Psoas muscle (tissue), 7 donors: ENCODE measurements at regions not wholly inside any gene's neighbourhood (a gene's known extent, or its start where the extent isn't known, plus 50 kb on each side); places are given as distances from the start of the nearest gene placed in this dataset.

Experiments
- ATAC-seq, 4 donors: fragments of 200-7000 bp; cut with Tn5 transposase; one replicate each; pipeline ENCODE4 v1.9.1; 2020; ENCODE audit warnings: moderate library complexity in 3 of 4, mild to moderate bottlenecking in 2 of 4
- DNase-seq, 2 donors: peaks; one replicate each; pipeline ENCODE4 v3.0.0-alpha.2; 2020
- H3K27ac ChIP-seq: fragments of 200-600 bp; one replicate; pipeline ENCODE4 v1.8.0; 2022
- H3K27me3 ChIP-seq, 3 donors: fragments of 200-600 bp in 1 of 3; one replicate each; pipeline versions ENCODE4 v1.6.1 to v1.8.0; 2013 to 2022; ENCODE audit warnings: low read length in 2 of 3, mild to moderate bottlenecking in 2 of 3, moderate library complexity in 1 of 3; ENCODE audit not compliant: insufficient read depth in 3 of 3
- H3K36me3 ChIP-seq, 2 donors: fragments of 200-600 bp in 1 of 2; one replicate each; pipeline versions ENCODE4 v1.6.1 to v1.8.0; 2013 to 2022; ENCODE audit warnings: low read depth in 1 of 2, mild to moderate bottlenecking in 1 of 2, moderate library complexity in 1 of 2; ENCODE audit not compliant: insufficient read depth in 1 of 2
- H3K4me1 ChIP-seq: fragments of 200-600 bp; one replicate; pipeline ENCODE4 v1.8.0; 2022
- H3K4me3 ChIP-seq: fragments of 200-600 bp; one replicate; pipeline ENCODE4 v1.8.0; 2022; ENCODE audit warnings: mild to moderate bottlenecking
- H3K9me3 ChIP-seq: fragments of 200-600 bp; one replicate; pipeline ENCODE4 v1.8.0; 2022
- WGBS, 3 donors: extraction: QIAGEN DNeasy Blood & Tissue Kit; methylation state at CpG; one replicate each; pipeline versions ENCODE4 v1.1.6 to v1.1.7; 2013; 5-methylcytosine and 5-hydroxymethylcytosine counted together
- intact Hi-C, 2 donors: fragments of 100-400 bp; cut with DNase I; formaldehyde crosslinking; loops; one replicate each; pipeline versions ENCODE4 v1.11.0 to v1.14.2; 2022
- TF ChIP-seq, protein P1 (sequence below): fragments of 200-600 bp; IDR thresholded peaks from one replicate; pipeline ENCODE4 v1.8.0; 2022; ENCODE audit warnings: antibody characterized with exemption
- donor health status: healthy with polysubstance abuse.
- donor health status: DM: no; HTN: no; CAD: no; lungs with moderate emphysema.
- donor health status: Bipolar disorder and iron deficiency.
- donor health status: healthy.
- donor health status: DM: yes; HTN: yes; CAD: no.
- donor health status: DM: no; HTN: no; CAD: no.
- donor health status: DM: yes; HTN: yes; CAD: no.

DNA sequence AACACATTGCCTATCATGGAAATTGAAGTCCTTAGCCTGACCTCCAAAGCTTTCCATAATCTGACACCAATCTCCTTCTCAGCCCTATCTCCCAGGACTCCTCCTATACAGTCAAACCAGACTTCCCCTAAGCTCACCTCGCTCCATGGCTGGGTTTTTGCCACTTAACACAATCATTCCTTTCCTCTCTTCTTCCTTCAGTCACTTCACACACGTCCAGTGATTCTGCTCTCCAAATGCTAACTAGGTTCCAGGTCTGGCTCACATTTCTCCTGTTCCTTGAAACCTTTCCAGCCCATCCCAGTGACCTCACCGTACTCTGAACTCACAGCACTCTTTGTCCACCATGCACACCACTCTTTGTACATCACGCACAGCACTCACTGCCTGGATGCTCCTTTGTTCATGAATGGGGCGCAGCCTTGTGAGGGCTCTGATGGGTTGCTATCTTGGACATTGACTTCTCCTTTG is 98.4 kb downstream of the GLUL start:
- 33 to 51% (median 37%) methylated on average over 5 of the region's 5 CpGs for WGBS, 3 donors
- H3K27ac ChIP-seq = peak overlapping the region; percentile 79
- no peaks in the 10 kb centered on the region for H3K27me3 ChIP-seq
- intact Hi-C loops = loop anchor here (5.0 kb wide), 2 partner anchors 99 to 151 kb away; partner anchors contain the start of gene GLUL (in 1 of the 2)
- ATAC-seq (peak; percentile 16 to 64 (median 53)), DNase-seq (peak; percentile 26 to 59)
- no peaks in the 10 kb centered on the region for H3K36me3 ChIP-seq
- H3K9me3 ChIP-seq = no peaks in the 10 kb centered on the region
- H3K4me3 ChIP-seq = no peak overlapping the region
- H3K4me1 ChIP-seq = peaks cover 40% of the 10 kb centered on the region
- TF ChIP-seq, protein P1, sequence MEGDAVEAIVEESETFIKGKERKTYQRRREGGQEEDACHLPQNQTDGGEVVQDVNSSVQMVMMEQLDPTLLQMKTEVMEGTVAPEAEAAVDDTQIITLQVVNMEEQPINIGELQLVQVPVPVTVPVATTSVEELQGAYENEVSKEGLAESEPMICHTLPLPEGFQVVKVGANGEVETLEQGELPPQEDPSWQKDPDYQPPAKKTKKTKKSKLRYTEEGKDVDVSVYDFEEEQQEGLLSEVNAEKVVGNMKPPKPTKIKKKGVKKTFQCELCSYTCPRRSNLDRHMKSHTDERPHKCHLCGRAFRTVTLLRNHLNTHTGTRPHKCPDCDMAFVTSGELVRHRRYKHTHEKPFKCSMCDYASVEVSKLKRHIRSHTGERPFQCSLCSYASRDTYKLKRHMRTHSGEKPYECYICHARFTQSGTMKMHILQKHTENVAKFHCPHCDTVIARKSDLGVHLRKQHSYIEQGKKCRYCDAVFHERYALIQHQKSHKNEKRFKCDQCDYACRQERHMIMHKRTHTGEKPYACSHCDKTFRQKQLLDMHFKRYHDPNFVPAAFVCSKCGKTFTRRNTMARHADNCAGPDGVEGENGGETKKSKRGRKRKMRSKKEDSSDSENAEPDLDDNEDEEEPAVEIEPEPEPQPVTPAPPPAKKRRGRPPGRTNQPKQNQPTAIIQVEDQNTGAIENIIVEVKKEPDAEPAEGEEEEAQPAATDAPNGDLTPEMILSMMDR = no peak

DNA sequence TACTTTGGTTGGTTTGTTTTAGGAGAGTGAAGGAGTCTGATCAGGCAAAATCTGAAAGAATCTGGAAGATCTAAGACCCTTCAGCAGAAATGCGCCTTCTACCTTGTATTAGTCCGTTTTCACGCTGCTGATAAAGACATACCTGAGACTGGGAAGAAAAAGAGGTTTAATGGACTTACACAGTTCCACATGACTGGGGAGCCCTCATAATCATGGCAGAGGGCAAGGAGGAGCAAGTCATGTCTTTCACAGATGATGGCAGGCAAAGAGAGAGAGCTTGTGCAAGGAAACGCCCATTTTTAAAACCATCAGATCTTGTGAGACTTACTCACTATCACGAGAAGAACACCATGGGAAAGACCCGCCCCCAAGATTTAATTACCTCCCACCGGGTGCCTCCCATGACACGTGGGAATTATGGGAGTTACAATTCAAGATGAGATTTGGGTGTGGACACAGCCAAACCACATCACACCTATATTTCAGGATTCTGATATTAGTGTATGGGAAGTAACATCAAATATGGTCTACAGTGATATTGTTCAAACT is 99.3 kb downstream of the GLUL start:
- peak overlapping the region; percentile 79 for H3K27ac ChIP-seq
- H3K27me3 ChIP-seq = no peaks in the 10 kb centered on the region
- 86 to 88% (median 87%) methylated on average over 8 of the region's 8 CpGs for WGBS, 3 donors
- DNase-seq (no peak), ATAC-seq (no peak)
- H3K36me3 ChIP-seq = no peaks in the 10 kb centered on the region
- intact Hi-C loops = loop anchor here (5.0 kb wide), 2 partner anchors 100 to 150 kb away; partner anchors contain the start of gene GLUL (in 1 of the 2)
- TF ChIP-seq, protein P1 = no peak
- peaks cover 40% of the 10 kb centered on the region for H3K4me1 ChIP-seq
- no peaks in the 10 kb centered on the region for H3K9me3 ChIP-seq
- no peak overlapping the region for H3K4me3 ChIP-seq

DNA sequence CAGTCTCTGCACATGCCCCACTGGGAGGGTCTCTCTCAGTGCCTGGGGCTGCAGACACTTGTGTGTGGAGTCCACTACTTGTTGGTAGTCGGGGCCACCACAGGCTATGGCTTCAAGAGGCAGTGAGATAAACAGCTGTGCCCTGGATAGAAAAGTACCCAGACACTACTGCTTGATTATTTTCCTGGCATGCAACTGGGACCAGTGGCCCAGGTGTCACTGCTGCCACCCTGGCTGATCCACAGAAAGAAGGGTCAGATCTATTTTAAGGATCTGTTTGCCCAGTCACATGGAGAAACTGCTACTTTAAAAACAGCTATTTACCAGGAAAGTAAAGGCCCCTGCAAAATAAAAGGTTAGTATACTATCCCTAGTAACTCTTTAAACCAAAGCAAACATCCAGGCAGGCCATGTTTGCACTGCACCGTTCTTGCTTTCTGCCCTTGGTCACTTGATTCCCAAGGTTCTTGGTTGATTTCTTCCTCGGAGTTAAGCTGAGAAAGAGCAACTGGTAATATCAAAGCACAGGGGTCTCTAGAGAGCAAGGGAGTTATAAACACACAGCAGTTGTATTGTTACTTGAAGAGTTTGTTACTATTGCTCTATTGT is 99.9 kb downstream of the GLUL start:
- TF ChIP-seq, protein P1 = no peak
- H3K36me3 ChIP-seq = no peaks in the 10 kb centered on the region
- peak in 3 of 4 donors; percentile 51 to 81 (median 61) for ATAC-seq
- H3K27me3 ChIP-seq = no peaks in the 10 kb centered on the region
- DNase-seq = peak in 1 of 2 donors; percentile 63
- peaks cover 40% of the 10 kb centered on the region for H3K4me1 ChIP-seq
- 31 to 39% (median 34%) methylated on average over 3 of the region's 3 CpGs for WGBS, 3 donors
- H3K4me3 ChIP-seq = no peak overlapping the region
- no peaks in the 10 kb centered on the region for H3K9me3 ChIP-seq
- intact Hi-C loops = loop anchor here (2.0 to 5.0 kb wide), 3 partner anchors 57 to 149 kb away; partner anchors contain the start of gene GLUL (in 1 of the 2)
- peak overlapping the region; percentile 79 for H3K27ac ChIP-seq

DNA sequence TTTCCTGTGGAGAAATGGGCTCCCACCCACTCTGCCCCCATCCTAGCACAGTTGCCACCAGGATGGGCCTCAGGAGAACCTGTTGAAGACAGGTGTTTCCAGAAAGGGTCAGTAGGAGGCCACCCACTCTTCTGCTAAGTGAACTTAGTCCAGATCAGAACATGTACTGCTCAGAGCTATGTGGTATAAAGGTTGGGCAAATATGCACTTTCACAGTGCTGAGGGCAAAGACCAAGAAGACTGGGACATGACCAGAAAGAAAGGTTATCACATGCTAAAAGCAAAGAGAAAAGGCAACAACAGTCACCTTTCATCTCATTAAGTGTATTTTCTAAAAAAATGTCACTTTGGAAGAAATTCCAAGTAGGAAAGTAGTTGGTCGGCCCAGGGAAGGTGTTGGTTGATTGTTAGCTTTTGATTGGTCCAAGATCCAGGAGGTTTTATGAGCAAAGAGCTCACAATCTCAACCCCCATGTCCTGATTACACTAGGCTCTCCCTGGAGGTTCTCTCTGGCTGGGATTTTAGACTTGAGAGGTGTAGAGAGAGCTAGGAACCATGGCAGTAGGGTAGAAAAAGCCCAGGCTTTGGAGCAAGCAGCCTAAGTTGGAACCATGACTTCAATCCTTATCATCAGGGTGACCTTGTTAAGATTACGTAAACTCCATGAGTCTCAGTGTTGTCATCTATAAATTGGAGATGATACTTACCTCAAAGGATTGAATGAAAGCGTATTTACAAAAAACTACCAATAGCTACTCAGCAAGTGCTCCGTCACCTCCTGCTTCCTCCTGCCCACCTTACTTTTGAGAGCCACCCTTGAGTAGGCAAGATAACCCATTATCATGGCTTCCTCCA is 102.6 kb downstream of the GLUL start:
- no peak for DNase-seq
- H3K4me3 ChIP-seq = no peak overlapping the region
- intact Hi-C loops = loop anchor here in 1 of 2 donors (5.0 kb wide), 1 partner anchor 142 kb away; no protein-coding TSS in a partner anchor
- H3K4me1 ChIP-seq = peaks cover 40% of the 10 kb centered on the region
- H3K27ac ChIP-seq = peak overlapping the region; percentile 56
- no peaks in the 10 kb centered on the region for H3K36me3 ChIP-seq
- H3K9me3 ChIP-seq = no peaks in the 10 kb centered on the region
- ATAC-seq = no peak
- TF ChIP-seq, protein P1 = no peak
- no peaks in the 10 kb centered on the region for H3K27me3 ChIP-seq
- 94 to 100% (median 97%) methylated on average over 4 of the region's 4 CpGs for WGBS, 3 donors
